Endothelial cell (in vitro differentiated cells): ENCODE measurements at regions not wholly inside any gene's neighbourhood (a gene's known extent, or its start where the extent isn't known, plus 50 kb on each side); places are given as distances from the start of the nearest gene placed in this dataset.

ENCODE experiments used
- DNase-seq: peaks from one replicate; pipeline ENCODE4 v3.0.0; 2021; ENCODE audit warnings: low spot score
- H3K27ac Mint-ChIP-seq: one replicate; pipeline ENCODE4 v1.8.0; 2021; ENCODE audit warnings: mixed read lengths, inconsistent platforms; ENCODE audit not compliant: unreplicated experiment
- H3K27me3 Mint-ChIP-seq: one replicate; pipeline ENCODE4 v1.8.0; 2021; ENCODE audit warnings: mild to moderate bottlenecking, moderate library complexity, mixed read lengths, inconsistent platforms; ENCODE audit not compliant: unreplicated experiment
- H3K36me3 Mint-ChIP-seq: one replicate; pipeline ENCODE4 v1.8.0; 2021; ENCODE audit warnings: mild to moderate bottlenecking, low read depth, mixed read lengths, inconsistent platforms; ENCODE audit not compliant: unreplicated experiment
- H3K4me1 Mint-ChIP-seq: one replicate; pipeline ENCODE4 v1.8.0; 2021; ENCODE audit warnings: mild to moderate bottlenecking, mixed read lengths, inconsistent platforms; ENCODE audit not compliant: unreplicated experiment
- H3K4me3 Mint-ChIP-seq: one replicate; pipeline ENCODE4 v1.8.0; 2021; ENCODE audit warnings: mild to moderate bottlenecking, mixed read lengths, inconsistent platforms; ENCODE audit not compliant: unreplicated experiment
- H3K9me3 Mint-ChIP-seq: one replicate; pipeline ENCODE4 v1.8.0; 2021; ENCODE audit warnings: mixed read lengths, inconsistent platforms; ENCODE audit not compliant: unreplicated experiment
- CTCF ChIP-seq: fragments of 200-600 bp; sonication (generic); IDR thresholded peaks from one replicate; pipeline ENCODE4 v1.5.0; 2021; ENCODE audit warnings: antibody characterized with exemption; ENCODE audit not compliant: unreplicated experiment

- peaks cover 2% of the 10 kb centered on the region for H3K4me1 Mint-ChIP-seq
- H3K9me3 Mint-ChIP-seq = no peaks in the 10 kb centered on the region
- no peak for DNase-seq
- no peak overlapping the region for H3K27ac Mint-ChIP-seq
- no peaks in the 10 kb centered on the region for H3K27me3 Mint-ChIP-seq
- H3K4me3 Mint-ChIP-seq = no peak overlapping the region
- no peaks in the 10 kb centered on the region for H3K36me3 Mint-ChIP-seq
- TF ChIP-seq CTCF = no peak
Observed at GRCh38 chr12:58557171-58557570, 363.1 kb downstream of the LRIG3 start.

- no peak overlapping the region for H3K4me3 Mint-ChIP-seq
Observed at GRCh38 chr12:58557661-58558060, 362.6 kb downstream of the LRIG3 start.

GRCh38 chr12:58563621-58564020, 356.7 kb downstream of the LRIG3 start:
- no peaks in the 10 kb centered on the region for H3K9me3 Mint-ChIP-seq
- TF ChIP-seq CTCF = no peak
- H3K36me3 Mint-ChIP-seq = no peaks in the 10 kb centered on the region
- H3K27me3 Mint-ChIP-seq = no peaks in the 10 kb centered on the region
- no peaks in the 10 kb centered on the region for H3K4me1 Mint-ChIP-seq
- no peak overlapping the region for H3K4me3 Mint-ChIP-seq
- DNase-seq = no peak
- H3K27ac Mint-ChIP-seq = no peak overlapping the region

More at GRCh38 chr12:58557661-58558060, 362.6 kb downstream of the LRIG3 start:
- Mint-ChIP-seq H3K27ac (no peak overlapping the region), H3K4me1 (peaks cover 2% of the 10 kb centered on the region), H3K9me3 (no peaks in the 10 kb centered on the region), H3K36me3 (no peaks in the 10 kb centered on the region), H3K27me3 (no peaks in the 10 kb centered on the region)
- no peak for DNase-seq
- no peak for TF ChIP-seq CTCF

GRCh38 chr12:58564721-58565120, 355.6 kb downstream of the LRIG3 start:
- Mint-ChIP-seq H3K36me3 (no peaks in the 10 kb centered on the region), H3K4me3 (no peak overlapping the region), H3K9me3 (no peaks in the 10 kb centered on the region), H3K27me3 (no peaks in the 10 kb centered on the region), H3K4me1 (no peaks in the 10 kb centered on the region), H3K27ac (no peak overlapping the region)
- no peak for DNase-seq
- no peak for TF ChIP-seq CTCF

GRCh38 chr12:58566599-58566998, 353.7 kb downstream of the LRIG3 start:
- no peak for TF ChIP-seq CTCF
- no peak overlapping the region for H3K4me3 Mint-ChIP-seq
- DNase-seq = no peak
- H3K9me3 Mint-ChIP-seq = no peaks in the 10 kb centered on the region
- H3K27ac Mint-ChIP-seq = no peak overlapping the region
- H3K27me3 Mint-ChIP-seq = no peaks in the 10 kb centered on the region
- H3K4me1 Mint-ChIP-seq = no peaks in the 10 kb centered on the region
- H3K36me3 Mint-ChIP-seq = no peaks in the 10 kb centered on the region
